ENCODE measurements at regions not wholly inside any gene's neighbourhood (a gene's known extent, or its start where the extent isn't known, plus 50 kb on each side); places are given as distances from the start of the nearest gene placed in this dataset.

DNA sequence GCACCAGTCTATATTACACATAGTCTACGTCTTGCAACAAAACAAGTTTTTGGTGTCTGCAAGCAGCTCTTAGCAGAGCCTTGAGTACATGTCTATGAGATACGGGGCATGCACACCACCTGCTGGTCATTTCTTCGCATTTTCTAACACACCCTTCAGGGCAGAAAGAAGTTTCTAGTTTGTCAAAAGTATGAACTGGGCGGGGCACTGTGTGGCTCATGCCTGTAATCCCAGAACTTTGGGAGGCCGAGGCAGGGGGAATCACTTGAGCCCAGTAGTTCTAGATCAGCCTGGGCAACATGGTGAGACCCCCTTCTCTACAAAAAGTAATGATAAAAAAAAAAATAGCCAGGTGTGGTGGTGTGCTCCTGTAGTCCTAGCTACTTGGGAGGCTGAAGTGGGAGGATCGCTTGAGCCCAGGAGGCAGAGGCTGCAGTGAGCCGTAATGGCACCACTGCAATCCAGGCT, 64.2 kb upstream of the ARL8B start (continued):
- TF ChIP-seq, protein P1, sequence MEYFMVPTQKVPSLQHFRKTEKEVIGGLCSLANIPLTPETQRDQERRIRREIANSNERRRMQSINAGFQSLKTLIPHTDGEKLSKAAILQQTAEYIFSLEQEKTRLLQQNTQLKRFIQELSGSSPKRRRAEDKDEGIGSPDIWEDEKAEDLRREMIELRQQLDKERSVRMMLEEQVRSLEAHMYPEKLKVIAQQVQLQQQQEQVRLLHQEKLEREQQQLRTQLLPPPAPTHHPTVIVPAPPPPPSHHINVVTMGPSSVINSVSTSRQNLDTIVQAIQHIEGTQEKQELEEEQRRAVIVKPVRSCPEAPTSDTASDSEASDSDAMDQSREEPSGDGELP (CRISPR knock-in tag; IDR thresholded peaks at IDR 0.05; ENCODE audit: borderline replicate concordance) = peak; percentile 29; the same call in 1 of the 2 replicates
- TF ChIP-seq SETDB1 (IDR thresholded peaks at IDR 0.05; ENCODE audit: low read length) = no peak
- peak; percentile 30; the same call in 1 of the 2 replicates for TF ChIP-seq ZNF384 (IDR thresholded peaks at IDR 0.05; ENCODE audit: low read depth, low read length)
- TF ChIP-seq, protein P2, sequence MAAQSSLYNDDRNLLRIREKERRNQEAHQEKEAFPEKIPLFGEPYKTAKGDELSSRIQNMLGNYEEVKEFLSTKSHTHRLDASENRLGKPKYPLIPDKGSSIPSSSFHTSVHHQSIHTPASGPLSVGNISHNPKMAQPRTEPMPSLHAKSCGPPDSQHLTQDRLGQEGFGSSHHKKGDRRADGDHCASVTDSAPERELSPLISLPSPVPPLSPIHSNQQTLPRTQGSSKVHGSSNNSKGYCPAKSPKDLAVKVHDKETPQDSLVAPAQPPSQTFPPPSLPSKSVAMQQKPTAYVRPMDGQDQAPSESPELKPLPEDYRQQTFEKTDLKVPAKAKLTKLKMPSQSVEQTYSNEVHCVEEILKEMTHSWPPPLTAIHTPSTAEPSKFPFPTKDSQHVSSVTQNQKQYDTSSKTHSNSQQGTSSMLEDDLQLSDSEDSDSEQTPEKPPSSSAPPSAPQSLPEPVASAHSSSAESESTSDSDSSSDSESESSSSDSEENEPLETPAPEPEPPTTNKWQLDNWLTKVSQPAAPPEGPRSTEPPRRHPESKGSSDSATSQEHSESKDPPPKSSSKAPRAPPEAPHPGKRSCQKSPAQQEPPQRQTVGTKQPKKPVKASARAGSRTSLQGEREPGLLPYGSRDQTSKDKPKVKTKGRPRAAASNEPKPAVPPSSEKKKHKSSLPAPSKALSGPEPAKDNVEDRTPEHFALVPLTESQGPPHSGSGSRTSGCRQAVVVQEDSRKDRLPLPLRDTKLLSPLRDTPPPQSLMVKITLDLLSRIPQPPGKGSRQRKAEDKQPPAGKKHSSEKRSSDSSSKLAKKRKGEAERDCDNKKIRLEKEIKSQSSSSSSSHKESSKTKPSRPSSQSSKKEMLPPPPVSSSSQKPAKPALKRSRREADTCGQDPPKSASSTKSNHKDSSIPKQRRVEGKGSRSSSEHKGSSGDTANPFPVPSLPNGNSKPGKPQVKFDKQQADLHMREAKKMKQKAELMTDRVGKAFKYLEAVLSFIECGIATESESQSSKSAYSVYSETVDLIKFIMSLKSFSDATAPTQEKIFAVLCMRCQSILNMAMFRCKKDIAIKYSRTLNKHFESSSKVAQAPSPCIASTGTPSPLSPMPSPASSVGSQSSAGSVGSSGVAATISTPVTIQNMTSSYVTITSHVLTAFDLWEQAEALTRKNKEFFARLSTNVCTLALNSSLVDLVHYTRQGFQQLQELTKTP (IDR thresholded peaks at IDR 0.05; ENCODE audit: low read depth in 1 of 2, partially characterized antibody in 2 of 2) = peak in 1 of 2 experiments; percentile 38
- TF ChIP-seq ZNF436 (CRISPR knock-in tag; IDR thresholded peaks at IDR 0.05) = no peak
- no peak for TF ChIP-seq CCNT2 (IDR thresholded peaks at IDR 0.05; ENCODE audit: borderline replicate concordance, extremely low read depth, insufficient read length, low read depth, low read length)
- TF ChIP-seq, protein P3, sequence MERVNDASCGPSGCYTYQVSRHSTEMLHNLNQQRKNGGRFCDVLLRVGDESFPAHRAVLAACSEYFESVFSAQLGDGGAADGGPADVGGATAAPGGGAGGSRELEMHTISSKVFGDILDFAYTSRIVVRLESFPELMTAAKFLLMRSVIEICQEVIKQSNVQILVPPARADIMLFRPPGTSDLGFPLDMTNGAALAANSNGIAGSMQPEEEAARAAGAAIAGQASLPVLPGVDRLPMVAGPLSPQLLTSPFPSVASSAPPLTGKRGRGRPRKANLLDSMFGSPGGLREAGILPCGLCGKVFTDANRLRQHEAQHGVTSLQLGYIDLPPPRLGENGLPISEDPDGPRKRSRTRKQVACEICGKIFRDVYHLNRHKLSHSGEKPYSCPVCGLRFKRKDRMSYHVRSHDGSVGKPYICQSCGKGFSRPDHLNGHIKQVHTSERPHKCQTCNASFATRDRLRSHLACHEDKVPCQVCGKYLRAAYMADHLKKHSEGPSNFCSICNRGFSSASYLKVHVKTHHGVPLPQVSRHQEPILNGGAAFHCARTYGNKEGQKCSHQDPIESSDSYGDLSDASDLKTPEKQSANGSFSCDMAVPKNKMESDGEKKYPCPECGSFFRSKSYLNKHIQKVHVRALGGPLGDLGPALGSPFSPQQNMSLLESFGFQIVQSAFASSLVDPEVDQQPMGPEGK (CRISPR knock-in tag; IDR thresholded peaks at IDR 0.05; ENCODE audit: borderline replicate concordance) = no peak
- TF ChIP-seq ZNF589 (CRISPR knock-in tag; IDR thresholded peaks at IDR 0.05; ENCODE audit: low read depth) = no peak
- TF ChIP-seq ZNF239 (CRISPR knock-in tag; IDR thresholded peaks at IDR 0.05) = peak; percentile 99
- TF ChIP-seq BRD9 (IDR thresholded peaks at IDR 0.05; ENCODE audit: low read depth, partially characterized antibody) = peak; percentile 68
- TF ChIP-seq, protein P4, sequence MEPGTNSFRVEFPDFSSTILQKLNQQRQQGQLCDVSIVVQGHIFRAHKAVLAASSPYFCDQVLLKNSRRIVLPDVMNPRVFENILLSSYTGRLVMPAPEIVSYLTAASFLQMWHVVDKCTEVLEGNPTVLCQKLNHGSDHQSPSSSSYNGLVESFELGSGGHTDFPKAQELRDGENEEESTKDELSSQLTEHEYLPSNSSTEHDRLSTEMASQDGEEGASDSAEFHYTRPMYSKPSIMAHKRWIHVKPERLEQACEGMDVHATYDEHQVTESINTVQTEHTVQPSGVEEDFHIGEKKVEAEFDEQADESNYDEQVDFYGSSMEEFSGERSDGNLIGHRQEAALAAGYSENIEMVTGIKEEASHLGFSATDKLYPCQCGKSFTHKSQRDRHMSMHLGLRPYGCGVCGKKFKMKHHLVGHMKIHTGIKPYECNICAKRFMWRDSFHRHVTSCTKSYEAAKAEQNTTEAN (CRISPR knock-in tag; IDR thresholded peaks at IDR 0.05) = no peak
- TF ChIP-seq DMBX1 (CRISPR knock-in tag; IDR thresholded peaks at IDR 0.05; ENCODE audit: borderline replicate concordance) = 0 out of 2 replicates have a peak, but pooled peaks have one; percentile 47
- TF ChIP-seq MYC (IDR thresholded peaks at IDR 0.05; ENCODE audit: low read depth, low read length) = peak; percentile 33; the same call in 1 of the 2 replicates
- no peak for TF ChIP-seq MYC (CRISPR knock-in tag; IDR thresholded peaks at IDR 0.05; ENCODE audit: borderline replicate concordance, low read depth)
- TF ChIP-seq CREM (IDR thresholded peaks at IDR 0.05; ENCODE audit: low read depth) = 0 out of 2 replicates have a peak, but pooled peaks have one; percentile 36
- TF ChIP-seq RBM25 (IDR thresholded peaks at IDR 0.05; ENCODE audit: low read depth, low read length, severe bottlenecking) = peak; percentile 15
- TF ChIP-seq TRIM28 (IDR thresholded peaks at IDR 0.05) = peak; percentile 61; the same call in 1 of the 2 replicates
- TF ChIP-seq MTA3 (IDR thresholded peaks at IDR 0.05; ENCODE audit: borderline replicate concordance) = 0 out of 2 replicates have a peak, but pooled peaks have one; percentile 31
- no peak for TF ChIP-seq CHCHD3 (CRISPR knock-in tag; IDR thresholded peaks at IDR 0.05)
- 0 out of 2 replicates have a peak, but pooled peaks have one; percentile 25 for TF ChIP-seq KLF6 (CRISPR knock-in tag; IDR thresholded peaks at IDR 0.05; ENCODE audit: borderline replicate concordance)
- no peak for TF ChIP-seq ZNF143 (CRISPR knock-in tag; IDR thresholded peaks at IDR 0.05)

Measured in K562 (cell line).